ENCODE measurements at regions not wholly inside any gene's neighbourhood (a gene's known extent, or its start where the extent isn't known, plus 50 kb on each side); places are given as distances from the start of the nearest gene placed in this dataset.

- no peak for TF ChIP-seq JUND (IDR thresholded peaks at IDR 0.05; ENCODE audit: low read depth)
- DNase-seq (ENCODE audit: low read depth in 1 of 2, low spot score in 1 of 2): no peak
- in situ Hi-C loops (cut with HindIII; ENCODE audit: low pct_unique_long_range_greater_than_20kb, low sequenced_read_pairs): no loop called here
Measured at GRCh38 chr6:145241039-145241438, 494.3 kb downstream of the EPM2A start.

DNA sequence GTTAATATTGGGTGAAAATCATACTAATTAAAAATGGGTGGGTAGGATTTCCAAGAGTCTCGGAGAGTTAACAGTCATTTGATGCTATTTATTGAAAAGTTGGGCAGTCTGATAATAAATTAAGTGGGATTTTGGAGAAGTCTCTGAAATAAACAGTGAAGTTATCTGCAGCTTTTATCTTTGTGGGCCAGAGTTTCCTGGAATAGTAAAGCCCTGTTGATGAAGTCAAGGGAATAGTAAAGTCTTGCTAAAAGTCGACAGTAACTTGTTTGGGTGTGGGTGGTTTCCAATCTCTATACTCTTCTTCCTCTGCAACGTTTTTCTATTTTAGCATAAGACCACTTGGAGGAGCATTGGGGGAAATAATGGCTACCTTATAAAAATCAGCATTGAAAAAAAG lies 493.6 kb downstream of the EPM2A start:
- no peak for DNase-seq (ENCODE audit: low read depth in 1 of 2, low spot score in 1 of 2)
- no peak for TF ChIP-seq JUND (IDR thresholded peaks at IDR 0.05; ENCODE audit: low read depth)
- in situ Hi-C loops (cut with HindIII; ENCODE audit: low pct_unique_long_range_greater_than_20kb, low sequenced_read_pairs): no loop called here

DNA sequence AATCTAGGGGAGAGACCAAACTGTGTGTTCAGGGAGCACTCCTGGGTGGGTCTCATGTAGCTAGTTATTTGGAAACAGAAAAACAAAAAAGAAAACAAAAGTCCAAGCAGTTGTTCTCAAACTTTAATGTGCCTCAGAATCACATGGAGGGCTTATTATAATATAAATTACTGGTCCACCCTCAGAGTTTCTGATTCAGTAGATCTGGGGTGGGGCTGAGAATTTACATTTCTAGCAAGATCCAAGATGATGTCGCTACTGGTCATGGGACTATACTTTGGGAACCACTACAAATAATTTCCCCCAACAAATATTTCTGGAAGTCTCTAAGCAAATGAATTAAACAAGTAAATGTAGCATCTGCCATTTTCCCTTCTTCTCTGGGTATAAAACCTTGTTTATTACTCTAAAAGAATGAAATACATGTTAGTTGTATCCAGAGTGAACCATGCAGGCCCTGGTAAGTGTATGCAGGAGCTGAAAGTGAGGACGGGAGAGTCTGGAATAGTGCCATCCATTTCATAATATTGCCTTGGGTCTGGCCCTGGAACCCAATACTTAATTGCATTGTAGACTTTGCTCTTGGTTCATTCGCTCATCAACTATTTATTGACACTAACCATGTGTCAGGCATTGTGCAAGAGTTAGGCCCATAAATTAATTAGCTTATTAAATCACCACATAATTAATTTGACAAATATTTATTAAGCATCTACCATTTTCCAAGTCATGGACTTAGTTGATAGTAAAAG lies 490.8 kb downstream of the EPM2A start:
- in situ Hi-C loops (cut with HindIII; ENCODE audit: low pct_unique_long_range_greater_than_20kb, low sequenced_read_pairs): no loop called here
- no peak for TF ChIP-seq JUND (IDR thresholded peaks at IDR 0.05; ENCODE audit: low read depth)
- DNase-seq (ENCODE audit: low read depth in 1 of 2, low spot score in 1 of 2): no peak

GRCh38 chr6:145245119-145245518 lies 490.2 kb downstream of the EPM2A start:
- DNase-seq (ENCODE audit: low read depth in 1 of 2, low spot score in 1 of 2): no peak
- in situ Hi-C loops (cut with HindIII; ENCODE audit: low pct_unique_long_range_greater_than_20kb, low sequenced_read_pairs): no loop called here
- no peak for TF ChIP-seq JUND (IDR thresholded peaks at IDR 0.05; ENCODE audit: low read depth)

DNA sequence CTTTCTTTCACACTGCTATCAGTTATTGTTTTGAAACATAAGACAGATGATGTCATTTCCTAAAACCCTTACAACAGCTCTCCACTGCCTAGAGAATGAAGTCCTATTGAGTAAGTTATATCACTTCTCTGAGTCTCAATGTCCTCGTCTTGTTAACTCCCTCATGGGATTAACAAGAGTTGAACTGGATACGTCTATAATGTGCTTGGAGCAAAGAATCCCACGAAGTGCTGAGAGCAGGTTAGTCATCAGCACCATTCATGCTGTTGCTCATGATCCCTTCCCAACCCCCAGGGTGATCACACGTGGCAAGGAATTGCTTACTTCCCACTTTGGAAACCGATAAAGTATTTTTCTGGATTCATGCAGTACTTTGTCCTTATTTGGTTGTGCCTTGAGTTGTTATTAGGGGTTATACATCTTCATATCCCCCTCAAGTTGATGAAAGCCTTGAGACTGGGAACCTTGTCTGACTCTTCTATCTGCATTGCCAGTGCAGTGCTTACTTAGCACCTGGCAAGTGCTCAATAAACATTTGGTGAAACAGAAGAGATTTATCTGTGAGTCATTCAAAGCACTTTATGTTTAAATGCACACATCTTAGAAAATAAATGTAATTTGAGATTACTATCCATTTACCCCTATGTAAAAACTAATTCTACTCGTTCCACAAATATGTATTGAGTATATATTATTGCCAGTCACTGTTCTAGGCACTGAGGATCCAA lies 487.5 kb downstream of the EPM2A start:
- no peak for TF ChIP-seq JUND (IDR thresholded peaks at IDR 0.05; ENCODE audit: low read depth)
- in situ Hi-C loops (cut with HindIII; ENCODE audit: low pct_unique_long_range_greater_than_20kb, low sequenced_read_pairs): no loop called here
- DNase-seq (ENCODE audit: low read depth in 1 of 2, low spot score in 1 of 2): no peak

- DNase-seq (ENCODE audit: low read depth in 1 of 2, low spot score in 1 of 2): no peak
- in situ Hi-C loops (cut with HindIII; ENCODE audit: low pct_unique_long_range_greater_than_20kb, low sequenced_read_pairs): no loop called here
- TF ChIP-seq JUND (IDR thresholded peaks at IDR 0.05; ENCODE audit: low read depth): no peak
Measured at GRCh38 chr6:145250436-145250835, 484.9 kb downstream of the EPM2A start.

- no peak for DNase-seq (ENCODE audit: low read depth in 1 of 2, low spot score in 1 of 2)
- in situ Hi-C loops (cut with HindIII; ENCODE audit: low pct_unique_long_range_greater_than_20kb, low sequenced_read_pairs): no loop called here
- TF ChIP-seq JUND (IDR thresholded peaks at IDR 0.05; ENCODE audit: low read depth): no peak
Measured at GRCh38 chr6:145252737-145253136, 482.6 kb downstream of the EPM2A start.

DNA sequence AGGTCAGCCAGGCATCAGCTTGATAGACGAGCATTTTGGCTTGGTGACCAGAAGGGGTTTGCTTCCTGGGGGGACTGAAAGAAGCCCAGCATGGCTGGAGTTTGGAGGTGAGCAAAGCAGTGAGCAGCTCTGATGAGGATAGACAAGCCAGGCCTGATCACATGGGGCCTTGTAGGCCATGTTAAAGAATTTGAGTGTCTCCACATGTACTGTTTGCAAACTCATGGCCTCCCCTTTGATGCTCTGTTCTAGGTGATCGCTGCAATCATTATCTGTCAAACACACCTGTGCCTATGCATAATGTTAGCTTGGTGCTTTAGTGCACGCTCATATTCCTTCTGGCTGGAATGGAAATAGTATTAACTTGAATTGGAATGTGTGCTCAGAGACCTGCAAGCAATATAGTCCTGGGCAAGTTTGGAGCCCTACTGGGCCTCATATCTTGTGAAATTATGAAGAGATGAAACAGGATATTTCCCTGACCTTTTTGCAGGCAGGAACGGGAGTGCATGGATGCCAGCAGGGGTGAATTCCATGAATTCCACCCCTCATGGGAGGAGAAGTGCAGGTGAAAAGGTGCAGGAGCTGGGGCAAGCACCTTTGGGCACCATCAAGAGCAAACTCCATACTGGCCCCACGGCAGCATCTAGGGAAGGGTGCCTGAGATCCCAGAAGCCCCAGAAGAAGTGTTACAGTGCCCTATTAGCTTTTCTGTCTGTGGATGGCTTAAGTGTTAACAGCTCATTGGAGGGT lies 480.5 kb downstream of the EPM2A start:
- in situ Hi-C loops (cut with HindIII; ENCODE audit: low pct_unique_long_range_greater_than_20kb, low sequenced_read_pairs): no loop called here
- DNase-seq (ENCODE audit: low read depth in 1 of 2, low spot score in 1 of 2): no peak
- no peak for TF ChIP-seq JUND (IDR thresholded peaks at IDR 0.05; ENCODE audit: low read depth)

GRCh38 chr6:145257704-145258103 lies 477.6 kb downstream of the EPM2A start:
- in situ Hi-C loops (cut with HindIII; ENCODE audit: low pct_unique_long_range_greater_than_20kb, low sequenced_read_pairs): no loop called here
- no peak for DNase-seq (ENCODE audit: low read depth in 1 of 2, low spot score in 1 of 2)
- no peak for TF ChIP-seq JUND (IDR thresholded peaks at IDR 0.05; ENCODE audit: low read depth)

GRCh38 chr6:145258122-145258521 lies 477.2 kb downstream of the EPM2A start:
- DNase-seq (ENCODE audit: low read depth in 1 of 2, low spot score in 1 of 2): no peak
- in situ Hi-C loops (cut with HindIII; ENCODE audit: low pct_unique_long_range_greater_than_20kb, low sequenced_read_pairs): no loop called here
- TF ChIP-seq JUND (IDR thresholded peaks at IDR 0.05; ENCODE audit: low read depth): no peak

DNA sequence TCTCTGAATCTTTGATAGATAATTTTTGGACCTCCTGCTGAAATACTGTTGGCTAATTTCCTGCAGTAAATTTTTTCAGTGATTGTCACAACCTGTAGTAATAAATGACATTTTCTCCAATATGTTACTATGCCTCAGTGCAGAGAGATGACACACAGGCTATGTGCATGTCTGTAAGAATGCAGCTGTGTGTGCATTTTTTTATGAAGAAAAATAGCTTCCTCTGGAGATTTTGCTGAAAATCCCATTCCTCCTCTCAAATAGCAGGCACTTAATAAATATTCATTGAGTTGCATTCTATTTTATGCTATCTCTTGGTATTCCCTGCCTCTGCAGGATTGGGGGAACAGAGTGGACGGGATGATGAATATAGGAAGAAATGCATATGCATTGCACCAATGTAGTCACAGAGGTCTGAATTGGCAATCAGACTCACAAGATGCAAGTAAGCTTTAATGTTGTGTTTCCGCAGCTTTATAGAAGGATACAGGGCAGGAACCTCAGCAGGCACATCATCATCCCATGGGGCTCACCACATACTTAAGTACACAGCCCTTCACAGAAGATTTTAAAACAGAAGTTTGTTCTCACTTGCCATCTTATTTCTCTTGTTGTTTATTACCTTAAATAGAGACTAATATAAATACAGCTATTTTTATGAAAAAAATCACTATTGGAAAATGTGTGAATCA lies 474.7 kb downstream of the EPM2A start:
- no peak for DNase-seq (ENCODE audit: low read depth in 1 of 2, low spot score in 1 of 2)
- in situ Hi-C loops (cut with HindIII; ENCODE audit: low pct_unique_long_range_greater_than_20kb, low sequenced_read_pairs): no loop called here

GRCh38 chr6:145261758-145262157 lies 473.6 kb downstream of the EPM2A start:
- TF ChIP-seq JUND (IDR thresholded peaks at IDR 0.05; ENCODE audit: low read depth): no peak
- no peak for DNase-seq (ENCODE audit: low read depth in 1 of 2, low spot score in 1 of 2)
- in situ Hi-C loops (cut with HindIII; ENCODE audit: low pct_unique_long_range_greater_than_20kb, low sequenced_read_pairs): no loop called here

More for the DNA sequence above, 474.7 kb downstream of the EPM2A start:
- TF ChIP-seq JUND (IDR thresholded peaks at IDR 0.05; ENCODE audit: low read depth): no peak

Measured in T47D (cell line).